ENCODE measurements at regions not wholly inside any gene's neighbourhood (a gene's known extent, or its start where the extent isn't known, plus 50 kb on each side); places are given as distances from the start of the nearest gene placed in this dataset.
"Not testable (repeated sequence)": the region's sequence is repeated elsewhere in the genome, so short reads cannot be mapped to it uniquely, and the experiment has no call there.

DNA sequence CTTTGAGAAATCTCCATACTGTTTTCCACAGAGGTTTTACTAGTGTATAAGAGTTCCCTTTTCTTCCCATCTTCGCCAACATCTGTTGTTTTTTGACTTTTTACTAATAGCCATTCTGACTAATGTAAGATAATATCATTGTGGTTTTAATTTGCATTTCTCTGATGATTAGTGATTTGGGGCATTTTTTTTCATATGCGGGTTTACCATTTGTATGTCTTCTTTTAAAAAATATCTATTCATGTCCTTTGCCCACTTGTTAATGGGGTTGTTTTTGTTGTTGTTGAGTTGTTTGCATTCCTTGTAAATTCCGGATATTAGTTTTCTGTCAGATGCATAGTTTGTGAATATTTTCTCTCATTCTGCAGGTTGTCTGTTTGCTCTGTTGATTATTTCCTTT is 167.1 kb downstream of the PRL start:
- no peak for DNase-seq

DNA sequence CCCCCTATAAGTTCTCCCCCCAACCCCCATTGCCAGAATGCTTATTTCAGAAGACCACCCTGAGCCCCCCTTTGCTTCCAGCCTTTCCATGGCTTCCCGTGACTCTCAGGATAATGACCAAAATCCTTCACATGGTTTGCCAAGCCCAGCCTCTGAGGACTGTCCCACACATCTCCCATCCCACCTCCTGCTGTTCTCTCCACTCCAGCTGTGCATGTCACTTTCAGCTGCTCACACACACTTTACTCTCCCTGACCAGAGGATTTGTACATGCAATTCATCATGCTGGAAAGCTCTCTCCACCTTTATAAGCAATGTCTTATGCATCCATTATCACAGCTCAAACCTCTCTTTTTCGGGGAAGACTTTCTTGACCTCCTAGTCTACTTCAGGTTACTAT is 164.2 kb downstream of the PRL start:
- no peak for DNase-seq

DNA sequence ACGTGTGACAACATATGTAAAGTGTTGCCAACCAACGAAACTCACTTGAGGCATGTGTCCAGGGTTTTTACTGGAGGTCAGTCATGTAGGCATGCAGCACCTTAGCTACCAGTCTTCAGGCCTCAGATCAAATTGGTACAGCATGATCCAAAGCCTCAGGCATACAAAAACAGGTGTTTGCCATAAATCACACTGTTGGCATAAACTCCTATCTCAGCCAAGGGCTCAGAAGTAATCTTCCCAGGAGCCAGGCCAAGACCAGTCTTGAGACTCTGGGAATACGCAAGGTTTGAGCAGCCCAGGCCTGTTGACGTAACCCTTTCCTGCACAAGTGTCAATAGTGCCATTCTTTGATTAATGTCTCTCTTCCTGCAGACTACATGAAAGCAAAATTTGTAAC is 163.5 kb downstream of the PRL start:
- no peak for DNase-seq

DNA sequence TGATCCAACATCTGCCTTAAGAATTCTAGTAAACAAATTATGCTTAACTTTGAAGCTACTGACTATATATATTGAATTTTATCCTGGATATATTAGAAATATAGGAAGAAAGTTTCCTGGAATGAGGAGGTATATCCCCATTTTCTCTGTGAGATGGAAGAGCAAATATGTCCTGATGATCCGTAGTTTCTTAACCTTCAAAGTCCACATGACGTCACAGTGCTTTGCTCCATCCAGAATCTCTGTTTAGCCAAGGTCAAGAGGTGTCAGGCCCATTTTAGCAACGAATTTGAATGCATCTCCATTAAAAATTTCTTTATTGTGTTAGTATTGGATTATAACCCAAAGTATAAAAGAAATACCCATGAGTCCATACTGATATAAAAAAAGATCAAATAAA is 162.5 kb downstream of the PRL start:
- no peak for DNase-seq

DNA sequence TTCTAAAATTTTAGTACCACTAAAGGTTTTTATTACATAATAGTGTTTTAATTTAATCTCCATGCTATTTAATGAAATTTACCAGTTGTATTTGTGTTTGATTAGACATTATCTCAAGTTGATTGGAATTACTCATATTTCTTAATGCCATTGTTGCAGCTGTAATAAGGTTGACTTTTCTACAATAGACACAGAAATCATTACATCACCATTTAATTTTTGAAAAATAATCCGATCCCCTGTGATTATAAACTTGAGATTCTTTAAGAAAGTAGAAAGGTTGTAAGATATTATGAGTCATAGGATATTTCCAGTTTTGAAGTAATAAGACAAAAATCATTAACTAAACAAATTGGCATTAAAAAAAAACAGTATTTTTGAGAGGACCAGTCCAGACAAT is 161.4 kb downstream of the PRL start:
- DNase-seq: no peak

DNA sequence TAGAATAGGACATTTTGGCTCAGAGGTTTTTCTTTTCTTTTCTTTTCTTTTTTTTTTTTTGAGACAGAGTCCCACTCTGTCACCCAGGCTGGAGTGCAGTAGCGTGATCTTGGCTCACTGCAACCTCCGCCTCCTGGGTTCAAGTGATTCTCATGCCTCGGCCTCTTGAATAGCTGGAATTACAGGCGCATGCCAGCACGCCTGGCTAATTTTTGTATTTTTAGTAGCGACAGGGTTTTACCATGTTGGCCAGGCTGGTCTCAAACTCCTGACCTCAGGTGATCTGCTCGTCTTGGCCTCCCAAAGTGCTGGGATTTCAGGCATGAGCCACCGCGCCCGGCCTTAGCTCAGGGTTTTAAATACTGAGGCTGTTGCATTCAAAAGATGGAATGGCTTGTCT is 156.1 kb downstream of the PRL start:
- not testable (repeated sequence) for DNase-seq

DNA sequence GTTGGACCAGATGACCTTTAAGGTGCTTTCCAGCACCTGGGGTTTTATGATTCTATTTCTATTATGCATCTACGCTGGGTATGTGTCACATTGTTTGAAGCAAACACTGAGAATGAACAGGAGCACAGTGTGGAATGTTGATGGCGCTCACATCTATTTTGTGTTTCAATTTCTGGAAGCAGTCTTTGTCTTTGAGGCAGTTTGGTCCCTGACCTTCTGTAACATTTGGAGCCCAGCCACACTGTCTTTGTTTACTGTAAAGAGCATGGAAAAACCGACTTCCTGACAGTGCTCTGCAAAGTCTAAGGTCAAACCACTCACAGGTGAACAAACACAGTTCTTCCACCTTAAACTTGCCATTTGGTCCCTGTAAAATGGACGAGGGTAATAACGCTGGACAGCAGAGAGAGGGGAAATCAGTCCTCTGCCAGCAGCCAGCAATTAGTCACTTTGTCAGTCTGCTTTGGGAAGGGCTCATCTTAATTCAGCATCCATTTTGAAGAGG is 155.5 kb downstream of the PRL start:
- no peak for DNase-seq

DNA sequence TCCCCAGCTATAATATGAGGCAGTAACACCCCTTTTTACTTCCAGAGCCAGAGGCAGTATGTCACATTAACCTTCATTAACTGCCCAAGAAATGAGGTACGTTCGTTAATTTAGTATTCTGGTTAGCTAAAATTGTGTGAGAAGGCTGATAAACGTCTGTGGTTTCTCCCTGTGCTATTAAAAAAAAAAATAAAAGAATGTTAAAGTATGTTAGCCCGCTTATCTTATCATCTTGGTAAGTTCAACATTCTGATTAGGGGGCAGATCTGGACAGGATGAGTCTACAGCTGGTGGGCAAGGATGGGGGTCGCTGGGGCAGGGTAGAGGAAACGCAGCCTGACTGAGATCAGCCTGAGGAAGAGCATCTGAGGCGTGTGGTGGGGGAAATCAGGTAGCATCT is 154.0 kb downstream of the PRL start:
- DNase-seq: no peak

DNA sequence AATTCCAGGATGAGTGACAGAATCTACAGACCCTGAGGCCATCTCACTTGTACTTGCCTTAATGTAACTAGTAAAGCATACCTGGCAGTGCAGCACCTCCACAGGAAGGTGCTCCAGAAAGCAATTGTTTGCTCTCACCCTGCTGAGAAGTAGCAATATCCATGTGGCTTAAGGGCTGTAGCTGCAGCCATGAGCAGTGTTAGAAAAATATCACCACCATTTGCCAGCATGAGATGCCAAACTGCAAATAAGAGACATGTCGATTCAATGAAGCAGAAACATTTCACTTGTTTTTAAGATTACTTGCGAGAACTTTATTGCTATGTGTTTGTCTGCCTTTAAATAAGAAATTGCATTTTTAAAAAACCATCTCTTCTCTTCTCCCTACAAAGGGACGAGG is 151.5 kb downstream of the PRL start:
- DNase-seq: no peak

DNA sequence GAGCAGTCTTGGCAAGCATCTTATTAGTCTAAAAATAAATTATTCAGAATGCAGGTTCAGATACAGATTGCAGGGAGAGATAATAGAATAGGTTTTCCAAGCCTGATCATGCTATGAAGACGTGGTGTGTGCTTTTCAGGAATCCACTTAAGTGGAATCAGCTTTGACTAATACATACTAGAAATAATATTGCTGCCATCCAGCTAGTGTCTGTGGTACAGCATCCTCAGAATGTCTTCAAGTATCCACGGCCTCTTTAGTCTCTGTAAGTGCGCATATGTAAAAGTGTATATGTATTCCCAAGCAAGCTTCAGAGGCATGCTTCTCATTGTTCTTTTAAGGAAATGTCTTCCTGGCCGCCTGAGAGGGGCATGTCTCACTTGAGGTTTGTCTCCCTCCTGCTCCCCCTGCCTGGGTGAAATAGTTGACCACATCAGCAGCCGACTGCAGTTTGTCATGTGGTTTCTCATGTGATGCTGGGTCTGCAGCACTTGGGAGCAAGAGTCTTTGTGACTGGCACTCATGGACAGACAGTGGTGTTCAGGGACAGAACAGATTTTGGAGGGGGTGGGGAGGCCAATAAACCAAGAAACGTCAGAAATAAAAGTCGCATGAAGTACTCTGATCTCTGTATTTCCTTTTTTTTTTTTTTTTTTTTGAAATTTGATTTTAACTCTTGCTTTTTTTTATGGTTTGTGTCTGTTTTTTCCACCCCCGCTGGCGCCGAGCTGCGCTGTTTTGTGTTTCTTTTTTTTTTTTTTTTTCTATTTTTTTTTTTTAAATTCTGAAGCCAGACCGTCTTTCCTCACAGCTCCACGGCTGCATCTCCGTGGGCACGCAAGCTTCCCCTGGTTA is 150.8 kb downstream of the PRL start:
- no peak for DNase-seq

DNA sequence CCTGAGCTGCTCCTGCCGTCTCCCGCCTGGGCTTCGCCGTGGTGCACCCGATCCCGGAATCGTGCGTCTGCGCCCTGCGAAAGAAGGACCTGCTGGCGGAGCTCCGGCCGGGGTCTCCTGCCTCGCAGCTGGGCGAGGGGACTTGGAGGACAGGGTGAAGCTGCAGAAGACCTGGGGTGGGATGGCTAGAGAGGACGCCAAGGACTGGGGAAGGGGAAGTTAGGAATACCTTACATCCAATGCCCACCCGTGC is 150.2 kb downstream of the PRL start:
- no peak for DNase-seq

DNA sequence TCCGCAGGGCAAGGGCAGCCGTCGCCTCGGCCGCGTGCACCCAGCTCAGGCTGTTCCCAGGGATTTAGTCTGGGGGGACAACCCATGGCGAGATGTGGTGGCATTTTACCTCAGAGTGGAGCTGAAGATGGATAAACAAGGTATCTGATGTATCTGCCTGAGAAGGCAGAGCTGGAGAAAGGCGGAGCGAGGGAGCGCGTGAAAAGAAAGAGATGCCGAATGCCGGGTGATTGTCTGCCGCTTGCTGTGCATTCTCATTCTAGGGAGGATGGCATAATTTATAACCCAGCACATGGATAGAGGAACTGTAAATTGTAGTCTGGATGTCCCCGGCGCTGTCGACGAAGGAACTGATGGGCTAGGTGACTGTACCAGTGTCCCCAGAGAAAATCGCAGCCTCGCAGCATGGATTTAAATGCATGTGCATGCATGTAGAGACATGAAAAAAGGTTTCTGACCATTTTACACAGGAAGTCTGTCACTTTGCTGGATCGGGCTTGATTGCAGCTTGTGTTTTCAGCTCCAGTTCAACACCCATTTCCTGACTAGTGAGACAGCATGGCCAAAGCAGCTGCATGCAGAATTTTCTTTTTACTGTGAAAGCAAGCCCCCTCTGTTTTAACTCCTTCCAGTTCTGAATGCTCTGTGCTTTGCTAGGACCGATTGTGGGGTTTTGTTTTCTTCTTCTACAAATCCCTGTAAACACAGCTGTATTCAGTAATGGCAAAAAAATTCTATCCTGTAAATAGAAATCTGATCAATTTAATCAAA is 149.7 kb downstream of the PRL start:
- no peak for DNase-seq

DNA sequence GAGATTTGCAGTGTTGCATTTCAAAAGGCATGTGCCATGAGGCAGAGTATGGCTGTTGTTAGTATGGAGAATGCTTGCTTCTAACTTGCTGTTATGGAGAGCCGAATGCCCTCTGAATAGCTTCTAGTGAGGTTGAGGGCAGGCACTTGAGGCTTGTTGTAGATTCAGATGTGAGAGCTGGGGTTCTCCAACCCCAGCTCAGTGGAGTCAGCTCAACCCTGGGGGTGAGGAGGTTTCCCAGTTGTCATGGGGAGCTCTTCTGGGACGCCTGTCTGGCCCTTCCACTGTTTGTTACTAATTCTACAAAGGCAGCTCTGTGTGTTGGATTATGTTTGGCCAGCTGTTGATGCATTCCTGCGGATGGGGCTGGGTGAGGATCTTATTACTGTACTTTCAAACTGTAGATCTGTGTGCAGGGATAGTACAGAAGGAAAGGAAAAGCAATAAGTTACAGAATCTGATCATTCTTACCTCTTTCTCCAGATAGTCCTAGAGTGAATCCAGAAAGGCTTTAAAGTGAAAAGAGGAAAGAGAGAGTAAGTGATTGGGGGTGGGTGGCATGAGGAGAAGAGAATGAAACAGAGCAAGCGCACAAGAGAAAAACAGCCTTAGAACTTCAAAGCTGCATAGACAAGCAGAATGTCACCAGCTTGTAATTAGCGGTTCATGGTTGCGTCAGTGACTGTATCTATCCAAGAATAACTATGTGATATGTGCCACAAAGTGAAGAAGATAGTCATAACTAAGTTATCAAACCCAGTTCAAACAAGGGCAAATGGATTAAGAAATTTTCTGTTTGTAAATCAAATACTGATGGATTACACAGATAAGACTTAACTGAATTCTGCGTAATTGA is 148.7 kb downstream of the PRL start:
- DNase-seq: no peak

DNA sequence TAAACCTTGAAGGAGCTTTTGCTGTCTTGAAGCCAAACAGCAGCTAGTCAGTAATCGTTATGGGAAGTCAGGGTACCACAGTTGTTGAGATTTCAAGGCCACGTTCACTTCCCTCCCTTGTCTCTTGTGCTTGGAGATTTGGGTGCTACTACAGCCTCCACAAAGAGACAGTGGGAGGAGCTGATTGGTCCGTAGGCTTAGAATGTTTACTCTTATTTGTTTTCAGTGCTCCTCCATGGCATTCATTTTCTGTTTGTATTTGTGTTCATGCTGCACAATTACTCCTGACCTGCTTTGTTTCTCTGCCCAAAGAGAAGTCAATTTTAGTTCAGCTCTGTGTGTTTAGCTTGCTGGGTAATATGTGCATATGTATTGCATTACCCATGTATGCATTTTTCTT is 147.7 kb downstream of the PRL start:
- no peak for DNase-seq

DNA sequence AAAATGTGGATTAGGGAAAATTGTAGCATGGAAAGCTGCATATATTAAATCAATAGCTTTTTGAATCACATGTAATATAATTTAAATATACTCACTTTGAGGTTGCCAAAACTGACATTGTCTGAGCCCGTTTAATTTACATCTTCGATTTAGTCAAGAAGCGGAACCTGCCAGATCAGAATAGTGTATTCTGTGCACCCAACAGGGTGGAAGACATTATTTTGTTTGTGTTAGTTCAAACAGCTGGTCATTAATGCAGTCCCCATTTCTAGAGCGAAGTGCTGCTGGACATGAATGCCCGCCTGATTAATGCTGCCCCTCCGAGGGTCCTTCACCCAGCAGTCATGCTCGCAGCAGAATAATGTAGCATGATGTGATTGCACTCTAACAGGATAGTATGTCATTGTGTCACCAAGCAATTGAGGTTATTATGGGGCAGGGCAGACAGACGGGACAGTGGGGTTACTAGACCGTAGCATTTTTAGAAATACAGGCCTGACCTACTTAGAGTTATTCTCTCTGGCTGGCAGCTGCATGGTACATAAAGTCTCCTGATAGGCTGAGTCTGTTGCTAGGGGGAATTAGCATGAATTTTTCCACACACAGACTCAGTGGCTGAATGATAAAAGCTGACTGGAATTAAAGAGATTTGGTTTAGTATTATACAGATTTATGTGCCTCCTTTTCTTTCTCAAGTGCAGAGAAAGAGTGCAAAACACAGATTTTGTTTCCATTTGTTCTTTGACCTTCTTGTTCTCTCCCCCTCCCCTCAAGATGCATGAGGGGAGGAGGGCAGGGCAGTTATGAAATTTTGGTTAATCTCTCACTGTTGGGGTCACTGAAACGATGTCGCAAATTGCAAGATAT is 147.1 kb downstream of the PRL start:
- no peak for DNase-seq

DNA sequence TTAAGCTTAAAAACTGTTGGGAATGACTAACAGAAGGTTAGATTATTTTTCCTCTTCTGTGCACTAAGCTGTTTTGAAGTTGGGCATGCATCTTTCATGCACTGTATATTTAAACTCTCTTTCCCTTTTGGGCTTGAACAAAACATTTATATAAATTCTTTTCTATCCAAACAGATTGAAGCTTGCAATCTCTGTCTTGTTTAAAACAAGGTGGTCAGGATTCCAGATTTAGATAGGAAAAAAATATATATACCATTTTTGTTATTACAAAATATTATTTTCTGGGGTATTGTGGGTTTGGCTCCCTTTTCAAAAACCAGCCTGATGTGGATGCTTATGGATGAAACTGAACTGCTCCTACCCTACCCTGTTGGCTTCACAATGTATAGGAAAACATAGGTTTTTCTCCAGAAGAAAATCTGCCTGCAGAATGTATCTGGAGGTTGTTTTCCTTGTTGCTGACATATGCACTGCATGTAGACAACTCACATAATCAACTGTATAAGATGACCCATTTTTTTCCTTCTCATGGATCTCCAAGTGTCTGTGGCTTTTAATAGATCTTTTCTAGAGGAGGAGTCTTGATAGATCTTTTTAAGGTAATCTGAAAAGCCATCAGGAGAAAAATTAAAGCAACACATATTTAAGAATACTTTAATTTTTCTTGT is 146.3 kb downstream of the PRL start:
- no peak for DNase-seq

DNA sequence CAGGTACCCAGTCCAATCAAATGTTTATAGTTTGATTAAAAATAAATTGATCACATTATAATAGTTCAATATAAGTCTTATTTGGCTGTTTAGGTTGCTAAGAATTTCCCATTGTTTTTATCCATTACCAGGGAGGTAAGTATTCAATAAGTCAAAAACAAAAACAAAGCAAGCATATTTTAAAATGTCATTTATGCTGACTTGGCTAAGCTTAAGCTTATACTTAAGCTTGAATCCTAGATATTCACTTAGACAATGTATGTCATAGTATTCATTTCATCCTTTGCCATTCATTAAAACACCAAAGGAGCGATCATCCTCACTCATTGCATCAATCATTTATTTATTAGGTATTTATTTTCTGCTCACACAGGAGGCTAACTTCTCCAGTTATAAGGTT is 144.9 kb downstream of the PRL start:
- no peak for DNase-seq

DNA sequence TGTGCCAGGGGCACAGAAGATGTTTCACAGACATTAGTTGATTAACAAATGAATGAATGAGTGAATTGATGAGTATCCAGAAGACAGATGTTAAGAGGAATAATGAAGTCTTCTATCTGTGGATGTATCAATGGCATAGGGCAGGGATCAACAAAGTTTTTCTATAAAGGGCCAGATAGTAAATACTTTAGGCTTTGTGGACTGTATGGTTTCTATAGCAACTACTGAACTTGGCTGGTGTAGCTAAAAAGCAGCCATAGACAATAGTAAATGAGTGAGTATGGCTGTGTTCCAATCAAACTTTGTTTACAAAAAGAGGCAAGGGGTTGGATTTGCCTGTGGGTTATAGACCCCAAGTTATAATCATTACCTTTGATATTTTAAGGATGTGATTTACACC is 144.0 kb downstream of the PRL start:
- DNase-seq: no peak

DNA sequence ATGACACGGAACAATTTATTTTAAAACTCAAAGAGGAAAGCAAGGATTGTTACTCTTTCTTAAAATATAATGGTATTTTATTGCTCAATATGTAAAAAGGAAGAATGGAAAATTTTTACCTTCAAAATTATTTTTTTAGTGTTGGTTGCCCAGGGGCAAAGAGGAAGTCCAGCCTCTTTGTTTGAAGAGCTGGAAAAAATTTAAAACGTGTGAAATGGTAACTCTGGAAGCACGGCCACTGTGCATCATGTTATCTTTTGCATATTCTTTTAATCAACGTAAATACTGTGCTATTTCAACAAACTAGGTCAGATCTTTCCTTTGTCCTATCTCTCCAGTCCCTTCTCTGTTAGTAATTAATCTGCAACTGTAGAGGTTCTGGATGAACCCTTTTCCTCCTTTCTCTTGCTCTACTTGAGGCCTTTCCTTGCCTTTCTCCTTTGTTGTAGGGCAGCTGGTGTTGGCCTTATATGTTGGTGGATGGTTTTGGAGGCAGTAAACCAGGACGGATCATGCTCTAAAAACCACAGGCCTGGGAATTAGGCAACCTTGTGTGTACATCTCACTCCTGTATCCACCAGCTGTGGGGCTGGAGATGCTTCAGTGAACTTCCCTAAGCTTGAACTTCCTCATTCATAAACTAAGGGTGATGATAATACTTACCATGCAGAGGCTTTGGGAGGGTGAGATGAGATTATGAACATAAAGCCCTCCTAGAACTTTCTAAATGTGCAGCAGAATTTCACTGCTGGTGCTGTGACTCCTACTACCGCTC is 143.3 kb downstream of the PRL start:
- DNase-seq: no peak

DNA sequence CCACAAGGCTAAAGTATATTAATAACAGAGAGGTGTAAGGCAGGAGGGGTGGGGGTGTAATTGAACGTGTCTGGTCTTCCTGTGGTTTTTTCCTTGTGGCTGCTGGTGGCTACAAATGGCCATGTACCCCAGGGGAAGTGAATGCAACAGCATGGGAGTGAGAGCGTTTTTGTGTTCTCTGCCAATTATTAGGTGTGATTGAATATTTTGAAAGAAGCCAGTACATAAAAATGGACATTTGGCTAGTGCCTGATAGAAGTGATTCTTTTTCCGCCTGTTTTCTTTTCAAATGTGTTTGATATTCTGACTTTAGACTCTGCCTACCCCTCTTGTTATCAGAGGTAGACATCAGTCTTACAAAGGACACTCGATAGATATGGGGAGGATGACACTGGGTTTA is 141.3 kb downstream of the PRL start:
- DNase-seq: no peak

DNA sequence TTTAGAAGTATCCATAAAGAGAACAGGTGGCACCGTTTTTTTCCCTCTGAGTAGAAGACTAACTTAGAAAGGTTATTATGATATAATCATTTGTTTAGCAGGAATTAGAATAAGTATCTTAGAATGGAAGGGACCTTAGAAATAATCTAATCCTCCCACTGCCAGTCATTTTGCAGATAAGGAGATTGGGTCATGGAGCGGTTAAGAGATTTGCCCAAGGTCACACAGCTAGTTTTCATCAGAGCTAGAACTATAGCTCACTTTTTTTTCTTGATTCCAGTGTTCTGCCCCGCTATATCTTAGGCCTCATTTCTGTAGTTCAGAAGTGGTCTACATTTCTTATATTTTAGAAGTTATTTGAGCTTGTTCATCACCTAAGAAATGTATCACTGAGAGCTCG is 139.6 kb downstream of the PRL start:
- DNase-seq: no peak
